ENCODE measurements at regions not wholly inside any gene's neighbourhood (a gene's known extent, or its start where the extent isn't known, plus 50 kb on each side); places are given as distances from the start of the nearest gene placed in this dataset.

DNA sequence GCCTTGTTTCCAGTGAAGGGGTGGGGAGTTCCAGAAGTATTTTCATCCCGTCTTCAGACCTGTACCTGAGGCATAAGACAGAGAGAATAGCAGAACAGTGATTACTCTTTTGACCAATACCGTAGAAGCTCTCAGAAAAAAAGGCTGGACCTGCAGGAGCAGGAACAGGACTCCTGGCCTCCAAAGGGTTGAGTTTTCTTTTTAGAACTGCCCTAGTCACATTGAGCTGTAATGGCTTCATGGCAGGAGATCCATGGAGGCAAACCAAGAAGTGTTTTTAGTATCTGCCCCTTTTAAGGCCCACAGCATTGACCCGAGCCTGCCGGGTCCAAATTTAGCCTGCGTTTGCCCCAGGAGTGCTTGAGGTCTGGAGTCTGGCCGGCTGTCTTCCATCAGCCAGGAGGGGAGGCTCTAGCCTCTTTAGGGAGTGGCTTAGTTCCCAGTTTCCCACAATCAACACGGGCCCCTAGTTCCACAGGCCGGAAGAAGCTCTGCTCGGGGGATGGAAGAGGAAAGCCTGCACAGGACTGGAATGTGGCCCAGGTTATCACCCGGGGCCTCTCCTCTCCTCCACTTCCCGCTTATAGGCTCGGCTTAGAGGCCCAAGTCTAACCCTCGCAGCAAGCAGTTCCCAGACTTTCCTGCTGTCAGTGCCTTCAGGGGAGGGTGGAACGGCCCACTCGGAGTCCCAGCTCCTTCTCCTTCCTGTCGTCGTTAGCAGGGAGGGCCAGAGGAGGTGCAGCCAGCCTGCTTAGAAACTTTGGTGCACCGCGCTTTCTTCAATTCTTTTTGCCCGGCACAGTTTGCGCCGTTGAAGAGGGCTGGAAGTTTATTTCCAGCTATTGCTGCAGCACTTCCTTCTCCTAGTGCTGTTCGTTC is 80.7 kb downstream of the C9orf152 start (continued):
- TF ChIP-seq, protein P1, sequence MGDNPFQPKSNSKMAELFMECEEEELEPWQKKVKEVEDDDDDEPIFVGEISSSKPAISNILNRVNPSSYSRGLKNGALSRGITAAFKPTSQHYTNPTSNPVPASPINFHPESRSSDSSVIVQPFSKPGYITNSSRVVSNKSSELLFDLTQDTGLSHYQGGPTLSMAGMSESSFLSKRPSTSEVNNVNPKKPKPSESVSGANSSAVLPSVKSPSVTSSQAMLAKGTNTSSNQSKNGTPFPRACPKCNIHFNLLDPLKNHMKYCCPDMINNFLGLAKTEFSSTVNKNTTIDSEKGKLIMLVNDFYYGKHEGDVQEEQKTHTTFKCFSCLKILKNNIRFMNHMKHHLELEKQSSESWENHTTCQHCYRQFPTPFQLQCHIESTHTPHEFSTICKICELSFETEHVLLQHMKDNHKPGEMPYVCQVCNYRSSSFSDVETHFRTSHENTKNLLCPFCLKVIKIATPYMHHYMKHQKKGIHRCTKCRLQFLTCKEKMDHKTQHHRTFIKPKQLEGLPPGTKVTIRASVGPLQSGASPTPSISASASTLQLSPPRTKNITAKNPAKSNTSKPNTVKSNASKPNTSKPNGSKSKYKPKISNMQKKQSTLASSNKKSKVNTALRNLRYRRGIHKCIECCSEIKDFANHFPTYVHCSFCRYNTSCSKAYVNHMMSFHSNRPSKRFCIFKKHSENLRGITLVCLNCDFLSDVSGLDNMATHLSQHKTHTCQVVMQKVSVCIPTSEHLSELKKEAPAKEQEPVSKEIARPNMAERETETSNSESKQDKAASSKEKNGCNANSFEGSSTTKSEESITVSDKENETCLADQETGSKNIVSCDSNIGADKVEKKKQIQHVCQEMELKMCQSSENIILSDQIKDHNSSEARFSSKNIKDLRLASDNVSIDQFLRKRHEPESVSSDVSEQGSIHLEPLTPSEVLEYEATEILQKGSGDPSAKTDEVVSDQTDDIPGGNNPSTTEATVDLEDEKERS (CRISPR knock-in tag; IDR thresholded peaks at IDR 0.05), result no peak
- TF ChIP-seq TEAD3 (CRISPR knock-in tag; optimal IDR thresholded peaks at IDR 0.05; ENCODE audit: borderline replicate concordance) (peak; percentile 78), STAG1 (CRISPR knock-in tag; IDR thresholded peaks at IDR 0.05) (no peak), ZSCAN20 (CRISPR knock-in tag; IDR thresholded peaks at IDR 0.05; ENCODE audit: borderline replicate concordance) (0 out of 2 replicates have a peak, but pooled peaks have one; percentile 58), ZNF292 (CRISPR knock-in tag; IDR thresholded peaks at IDR 0.05; ENCODE audit: borderline replicate concordance, low read depth) (0 out of 2 replicates have a peak, but pooled peaks have one; percentile 33), PHF21A (CRISPR knock-in tag; IDR thresholded peaks at IDR 0.05) (0 out of 2 replicates have a peak, but pooled peaks have one; percentile 47), ZNF777 (CRISPR knock-in tag; IDR thresholded peaks at IDR 0.05) (no peak), ZNF350 (CRISPR knock-in tag; IDR thresholded peaks at IDR 0.05; ENCODE audit: borderline replicate concordance, low read depth) (peak; percentile 48; the same call in 1 of the 2 replicates), HOXA3 (CRISPR knock-in tag; IDR thresholded peaks at IDR 0.05) (0 out of 2 replicates have a peak, but pooled peaks have one; percentile 7), SOX6 (IDR thresholded peaks at IDR 0.05) (no peak), SOX6 (CRISPR knock-in tag; IDR thresholded peaks at IDR 0.05) (peak; percentile 43; the same call in 1 of the 2 replicates), ELF1 (CRISPR knock-in tag; IDR thresholded peaks at IDR 0.05) (peak; percentile 72), KAT8 (CRISPR knock-in tag; IDR thresholded peaks at IDR 0.05) (peak; percentile 59; the same call in 1 of the 2 replicates), DNMT1 (CRISPR knock-in tag; IDR thresholded peaks at IDR 0.05) (no peak), ZNF44 (CRISPR knock-in tag; IDR thresholded peaks at IDR 0.05) (no peak)
- TF ChIP-seq, protein P2, sequence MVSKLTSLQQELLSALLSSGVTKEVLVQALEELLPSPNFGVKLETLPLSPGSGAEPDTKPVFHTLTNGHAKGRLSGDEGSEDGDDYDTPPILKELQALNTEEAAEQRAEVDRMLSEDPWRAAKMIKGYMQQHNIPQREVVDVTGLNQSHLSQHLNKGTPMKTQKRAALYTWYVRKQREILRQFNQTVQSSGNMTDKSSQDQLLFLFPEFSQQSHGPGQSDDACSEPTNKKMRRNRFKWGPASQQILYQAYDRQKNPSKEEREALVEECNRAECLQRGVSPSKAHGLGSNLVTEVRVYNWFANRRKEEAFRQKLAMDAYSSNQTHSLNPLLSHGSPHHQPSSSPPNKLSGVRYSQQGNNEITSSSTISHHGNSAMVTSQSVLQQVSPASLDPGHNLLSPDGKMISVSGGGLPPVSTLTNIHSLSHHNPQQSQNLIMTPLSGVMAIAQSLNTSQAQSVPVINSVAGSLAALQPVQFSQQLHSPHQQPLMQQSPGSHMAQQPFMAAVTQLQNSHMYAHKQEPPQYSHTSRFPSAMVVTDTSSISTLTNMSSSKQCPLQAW (CRISPR knock-in tag; IDR thresholded peaks at IDR 0.05), result peak; percentile 46; the same call in 1 of the 2 replicates
- TF ChIP-seq, protein P3, sequence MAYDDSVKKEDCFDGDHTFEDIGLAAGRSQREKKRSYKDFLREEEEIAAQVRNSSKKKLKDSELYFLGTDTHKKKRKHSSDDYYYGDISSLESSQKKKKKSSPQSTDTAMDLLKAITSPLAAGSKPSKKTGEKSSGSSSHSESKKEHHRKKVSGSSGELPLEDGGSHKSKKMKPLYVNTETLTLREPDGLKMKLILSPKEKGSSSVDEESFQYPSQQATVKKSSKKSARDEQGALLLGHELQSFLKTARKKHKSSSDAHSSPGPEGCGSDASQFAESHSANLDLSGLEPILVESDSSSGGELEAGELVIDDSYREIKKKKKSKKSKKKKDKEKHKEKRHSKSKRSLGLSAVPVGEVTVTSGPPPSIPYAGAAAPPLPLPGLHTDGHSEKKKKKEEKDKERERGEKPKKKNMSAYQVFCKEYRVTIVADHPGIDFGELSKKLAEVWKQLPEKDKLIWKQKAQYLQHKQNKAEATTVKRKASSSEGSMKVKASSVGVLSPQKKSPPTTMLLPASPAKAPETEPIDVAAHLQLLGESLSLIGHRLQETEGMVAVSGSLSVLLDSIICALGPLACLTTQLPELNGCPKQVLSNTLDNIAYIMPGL (CRISPR knock-in tag; IDR thresholded peaks at IDR 0.05; ENCODE audit: borderline replicate concordance in 1 of 2, low read depth in 1 of 2), result peak; percentile 46 to 58; a peak in 2 of 4 replicates
- TF ChIP-seq, protein P4, sequence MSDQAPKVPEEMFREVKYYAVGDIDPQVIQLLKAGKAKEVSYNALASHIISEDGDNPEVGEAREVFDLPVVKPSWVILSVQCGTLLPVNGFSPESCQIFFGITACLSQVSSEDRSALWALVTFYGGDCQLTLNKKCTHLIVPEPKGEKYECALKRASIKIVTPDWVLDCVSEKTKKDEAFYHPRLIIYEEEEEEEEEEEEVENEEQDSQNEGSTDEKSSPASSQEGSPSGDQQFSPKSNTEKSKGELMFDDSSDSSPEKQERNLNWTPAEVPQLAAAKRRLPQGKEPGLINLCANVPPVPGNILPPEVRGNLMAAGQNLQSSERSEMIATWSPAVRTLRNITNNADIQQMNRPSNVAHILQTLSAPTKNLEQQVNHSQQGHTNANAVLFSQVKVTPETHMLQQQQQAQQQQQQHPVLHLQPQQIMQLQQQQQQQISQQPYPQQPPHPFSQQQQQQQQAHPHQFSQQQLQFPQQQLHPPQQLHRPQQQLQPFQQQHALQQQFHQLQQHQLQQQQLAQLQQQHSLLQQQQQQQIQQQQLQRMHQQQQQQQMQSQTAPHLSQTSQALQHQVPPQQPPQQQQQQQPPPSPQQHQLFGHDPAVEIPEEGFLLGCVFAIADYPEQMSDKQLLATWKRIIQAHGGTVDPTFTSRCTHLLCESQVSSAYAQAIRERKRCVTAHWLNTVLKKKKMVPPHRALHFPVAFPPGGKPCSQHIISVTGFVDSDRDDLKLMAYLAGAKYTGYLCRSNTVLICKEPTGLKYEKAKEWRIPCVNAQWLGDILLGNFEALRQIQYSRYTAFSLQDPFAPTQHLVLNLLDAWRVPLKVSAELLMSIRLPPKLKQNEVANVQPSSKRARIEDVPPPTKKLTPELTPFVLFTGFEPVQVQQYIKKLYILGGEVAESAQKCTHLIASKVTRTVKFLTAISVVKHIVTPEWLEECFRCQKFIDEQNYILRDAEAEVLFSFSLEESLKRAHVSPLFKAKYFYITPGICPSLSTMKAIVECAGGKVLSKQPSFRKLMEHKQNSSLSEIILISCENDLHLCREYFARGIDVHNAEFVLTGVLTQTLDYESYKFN (CRISPR knock-in tag; conservative IDR thresholded peaks at IDR 0.05), result peak; percentile 34; the same call in 1 of the 2 replicates
